ENCODE measurements at regions not wholly inside any gene's neighbourhood (a gene's known extent, or its start where the extent isn't known, plus 50 kb on each side); places are given as distances from the start of the nearest gene placed in this dataset.

GRCh38 chr13:78934336-78934735, 275.4 kb upstream of the OBI1 start:
- TF ChIP-seq CTCF (IDR thresholded peaks at IDR 0.05): no peak
- TF ChIP-seq POLR2A (IDR thresholded peaks at IDR 0.05): no peak
